ENCODE measurements at regions not wholly inside any gene's neighbourhood (a gene's known extent, or its start where the extent isn't known, plus 50 kb on each side); places are given as distances from the start of the nearest gene placed in this dataset.

- H3K27ac Mint-ChIP-seq, result no peak overlapping the region
- H3K4me1 ChIP-seq (ENCODE audit: control insufficient read depth, insufficient read depth, low read length, poor library complexity, severe bottlenecking), result no peaks in the 10 kb centered on the region
- DNase-seq, result no peak
- H3K4me3 ChIP-seq (ENCODE audit: low read depth, low read length), result no peak overlapping the region
- no peaks in the 10 kb centered on the region for H3K27me3 ChIP-seq (ENCODE audit: control insufficient read depth, insufficient read depth, low read length)
- no peaks in the 10 kb centered on the region for H3K4me1 Mint-ChIP-seq
- no peaks in the 10 kb centered on the region for H3K9me3 ChIP-seq (ENCODE audit: control insufficient read depth in 2 of 2, low read length in 2 of 2)
- H3K9me3 Mint-ChIP-seq, result no peaks in the 10 kb centered on the region
- no peak overlapping the region for H3K27ac ChIP-seq (ENCODE audit: insufficient read depth, low read length, poor library complexity, severe bottlenecking)
- ATAC-seq (ENCODE audit: low read depth in 2 of 2), result no peak
- no peaks in the 10 kb centered on the region for H3K36me3 Mint-ChIP-seq
- no peak overlapping the region for H3K4me3 Mint-ChIP-seq
- no peaks in the 10 kb centered on the region for H3K27me3 Mint-ChIP-seq
- no peaks in the 10 kb centered on the region for H3K36me3 ChIP-seq (ENCODE audit: control insufficient read depth, insufficient read depth, low read length)
Measured at GRCh38 chr7:62361-63116, 129.8 kb upstream of the FAM20C start.

GRCh38 chr7:63117-63480, 129.3 kb upstream of the FAM20C start:
- no peaks in the 10 kb centered on the region for H3K4me1 ChIP-seq (ENCODE audit: control insufficient read depth, insufficient read depth, low read length, poor library complexity, severe bottlenecking)
- Mint-ChIP-seq H3K4me1 (peaks cover 0 to under 1% (median 0%) of the 10 kb centered on the region in 4 donors), H3K27me3 (no peaks in the 10 kb centered on the region)

GRCh38 chr7:63521-64021, 128.8 kb upstream of the FAM20C start:
- Histone ChIP-seq H3K27ac (ENCODE audit: insufficient read depth, low read length, poor library complexity, severe bottlenecking) (no peak overlapping the region), H3K4me1 (ENCODE audit: control insufficient read depth, insufficient read depth, low read length, poor library complexity, severe bottlenecking) (no peaks in the 10 kb centered on the region), H3K27me3 (ENCODE audit: control insufficient read depth, insufficient read depth, low read length) (no peaks in the 10 kb centered on the region), H3K4me3 (ENCODE audit: low read depth, low read length) (no peak overlapping the region), H3K9me3 (ENCODE audit: control insufficient read depth in 2 of 2, low read length in 2 of 2) (no peaks in the 10 kb centered on the region), H3K36me3 (ENCODE audit: control insufficient read depth, insufficient read depth, low read length) (no peaks in the 10 kb centered on the region)
- peaks cover 0 to 2% (median 0%) of the 10 kb centered on the region in 4 donors for H3K4me1 Mint-ChIP-seq
- no peak overlapping the region for H3K4me3 Mint-ChIP-seq
- no peak overlapping the region for H3K27ac Mint-ChIP-seq
- no peaks in the 10 kb centered on the region for H3K9me3 Mint-ChIP-seq
- DNase-seq, result no peak
- no peak for ATAC-seq (ENCODE audit: low read depth in 2 of 2)
- H3K27me3 Mint-ChIP-seq, result no peaks in the 10 kb centered on the region
- no peaks in the 10 kb centered on the region for H3K36me3 Mint-ChIP-seq

More at GRCh38 chr7:63117-63480, 129.3 kb upstream of the FAM20C start:
- Mint-ChIP-seq H3K36me3 (no peaks in the 10 kb centered on the region), H3K4me3 (no peak overlapping the region), H3K9me3 (no peaks in the 10 kb centered on the region), H3K27ac (no peak overlapping the region)
- no peak overlapping the region for H3K27ac ChIP-seq (ENCODE audit: insufficient read depth, low read length, poor library complexity, severe bottlenecking)
- H3K4me3 ChIP-seq (ENCODE audit: low read depth, low read length), result no peak overlapping the region
- DNase-seq (no peak), ATAC-seq (ENCODE audit: low read depth in 2 of 2) (no peak)
- no peaks in the 10 kb centered on the region for H3K36me3 ChIP-seq (ENCODE audit: control insufficient read depth, insufficient read depth, low read length)
- H3K9me3 ChIP-seq (ENCODE audit: control insufficient read depth in 2 of 2, low read length in 2 of 2), result no peaks in the 10 kb centered on the region
- H3K27me3 ChIP-seq (ENCODE audit: control insufficient read depth, insufficient read depth, low read length), result no peaks in the 10 kb centered on the region

GRCh38 chr7:64098-64915, 128.1 kb upstream of the FAM20C start:
- Histone ChIP-seq H3K4me1 (ENCODE audit: control insufficient read depth, insufficient read depth, low read length, poor library complexity, severe bottlenecking) (no peaks in the 10 kb centered on the region), H3K4me3 (ENCODE audit: low read depth, low read length) (no peak overlapping the region), H3K36me3 (ENCODE audit: control insufficient read depth, insufficient read depth, low read length) (no peaks in the 10 kb centered on the region), H3K27ac (ENCODE audit: insufficient read depth, low read length, poor library complexity, severe bottlenecking) (no peak overlapping the region), H3K27me3 (ENCODE audit: control insufficient read depth, insufficient read depth, low read length) (no peaks in the 10 kb centered on the region), H3K9me3 (ENCODE audit: control insufficient read depth in 2 of 2, low read length in 2 of 2) (no peaks in the 10 kb centered on the region)
- H3K4me1 Mint-ChIP-seq, result peaks cover 0 to 2% (median 0%) of the 10 kb centered on the region in 4 donors
- DNase-seq, result peak in 1 of 3 donors; percentile 8
- no peak for ATAC-seq (ENCODE audit: low read depth in 2 of 2)
- no peaks in the 10 kb centered on the region for H3K27me3 Mint-ChIP-seq
- H3K4me3 Mint-ChIP-seq, result no peak overlapping the region
- H3K27ac Mint-ChIP-seq, result no peak overlapping the region
- H3K36me3 Mint-ChIP-seq, result no peaks in the 10 kb centered on the region
- H3K9me3 Mint-ChIP-seq, result no peaks in the 10 kb centered on the region

GRCh38 chr7:64916-65341, 127.4 kb upstream of the FAM20C start:
- Mint-ChIP-seq H3K27ac (no peak overlapping the region), H3K27me3 (no peaks in the 10 kb centered on the region), H3K36me3 (no peaks in the 10 kb centered on the region), H3K9me3 (no peaks in the 10 kb centered on the region), H3K4me3 (no peak overlapping the region), H3K4me1 (peaks cover 0 to 2% (median 0%) of the 10 kb centered on the region in 4 donors)
- Histone ChIP-seq H3K4me3 (ENCODE audit: low read depth, low read length) (no peak overlapping the region), H3K4me1 (ENCODE audit: control insufficient read depth, insufficient read depth, low read length, poor library complexity, severe bottlenecking) (no peaks in the 10 kb centered on the region), H3K27ac (ENCODE audit: insufficient read depth, low read length, poor library complexity, severe bottlenecking) (no peak overlapping the region), H3K36me3 (ENCODE audit: control insufficient read depth, insufficient read depth, low read length) (no peaks in the 10 kb centered on the region), H3K9me3 (ENCODE audit: control insufficient read depth in 2 of 2, low read length in 2 of 2) (no peaks in the 10 kb centered on the region), H3K27me3 (ENCODE audit: control insufficient read depth, insufficient read depth, low read length) (no peaks in the 10 kb centered on the region)
- DNase-seq, result no peak
- ATAC-seq (ENCODE audit: low read depth in 2 of 2), result no peak

- Histone ChIP-seq H3K36me3 (ENCODE audit: control insufficient read depth, insufficient read depth, low read length) (no peaks in the 10 kb centered on the region), H3K27ac (ENCODE audit: insufficient read depth, low read length, poor library complexity, severe bottlenecking) (no peak overlapping the region), H3K4me3 (ENCODE audit: low read depth, low read length) (no peak overlapping the region), H3K4me1 (ENCODE audit: control insufficient read depth, insufficient read depth, low read length, poor library complexity, severe bottlenecking) (no peaks in the 10 kb centered on the region), H3K9me3 (ENCODE audit: control insufficient read depth in 2 of 2, low read length in 2 of 2) (no peaks in the 10 kb centered on the region), H3K27me3 (ENCODE audit: control insufficient read depth, insufficient read depth, low read length) (no peaks in the 10 kb centered on the region)
- Mint-ChIP-seq H3K4me3 (no peak overlapping the region), H3K9me3 (no peaks in the 10 kb centered on the region), H3K36me3 (no peaks in the 10 kb centered on the region), H3K4me1 (peaks cover 0 to 2% (median 0%) of the 10 kb centered on the region in 4 donors), H3K27ac (no peak overlapping the region), H3K27me3 (no peaks in the 10 kb centered on the region)
- ATAC-seq (ENCODE audit: low read depth in 2 of 2) (no peak), DNase-seq (no peak)
Measured at GRCh38 chr7:65554-65953, 126.8 kb upstream of the FAM20C start.

- H3K9me3 Mint-ChIP-seq, result no peaks in the 10 kb centered on the region
- no peaks in the 10 kb centered on the region for H3K36me3 Mint-ChIP-seq
- ATAC-seq (ENCODE audit: low read depth in 2 of 2) (no peak), DNase-seq (no peak)
- no peak overlapping the region for H3K4me3 Mint-ChIP-seq
- H3K4me1 Mint-ChIP-seq, result peaks cover 0 to 2% (median 0%) of the 10 kb centered on the region in 4 donors
- Histone ChIP-seq H3K27me3 (ENCODE audit: control insufficient read depth, insufficient read depth, low read length) (no peaks in the 10 kb centered on the region), H3K27ac (ENCODE audit: insufficient read depth, low read length, poor library complexity, severe bottlenecking) (no peak overlapping the region), H3K9me3 (ENCODE audit: control insufficient read depth in 2 of 2, low read length in 2 of 2) (no peaks in the 10 kb centered on the region), H3K36me3 (ENCODE audit: control insufficient read depth, insufficient read depth, low read length) (no peaks in the 10 kb centered on the region), H3K4me1 (ENCODE audit: control insufficient read depth, insufficient read depth, low read length, poor library complexity, severe bottlenecking) (no peaks in the 10 kb centered on the region), H3K4me3 (ENCODE audit: low read depth, low read length) (no peak overlapping the region)
- no peaks in the 10 kb centered on the region for H3K27me3 Mint-ChIP-seq
- H3K27ac Mint-ChIP-seq, result no peak overlapping the region
Measured at GRCh38 chr7:66296-66695, 126.1 kb upstream of the FAM20C start.

Measured in CD4-positive, CD25-positive, alpha-beta regulatory T cell (primary cell).